Lung microvascular endothelial cell (primary cell): ENCODE measurements at regions not wholly inside any gene's neighbourhood (a gene's known extent, or its start where the extent isn't known, plus 50 kb on each side); places are given as distances from the start of the nearest gene placed in this dataset.

ENCODE experiments used
- DNase-seq, 2 donors: peaks; one replicate each; pipeline versions ENCODE4 v3.0.0 to v3.0.0-alpha.2; 2010; ENCODE audit warnings: low read depth in 2 of 2

- DNase-seq = no peak
Measured at GRCh38 chr9:108650826-108651225, 205.0 kb downstream of the ACTL7B start.

GRCh38 chr9:108645520-108645919 is 210.3 kb downstream of the ACTL7B start:
- no peak for DNase-seq

DNA sequence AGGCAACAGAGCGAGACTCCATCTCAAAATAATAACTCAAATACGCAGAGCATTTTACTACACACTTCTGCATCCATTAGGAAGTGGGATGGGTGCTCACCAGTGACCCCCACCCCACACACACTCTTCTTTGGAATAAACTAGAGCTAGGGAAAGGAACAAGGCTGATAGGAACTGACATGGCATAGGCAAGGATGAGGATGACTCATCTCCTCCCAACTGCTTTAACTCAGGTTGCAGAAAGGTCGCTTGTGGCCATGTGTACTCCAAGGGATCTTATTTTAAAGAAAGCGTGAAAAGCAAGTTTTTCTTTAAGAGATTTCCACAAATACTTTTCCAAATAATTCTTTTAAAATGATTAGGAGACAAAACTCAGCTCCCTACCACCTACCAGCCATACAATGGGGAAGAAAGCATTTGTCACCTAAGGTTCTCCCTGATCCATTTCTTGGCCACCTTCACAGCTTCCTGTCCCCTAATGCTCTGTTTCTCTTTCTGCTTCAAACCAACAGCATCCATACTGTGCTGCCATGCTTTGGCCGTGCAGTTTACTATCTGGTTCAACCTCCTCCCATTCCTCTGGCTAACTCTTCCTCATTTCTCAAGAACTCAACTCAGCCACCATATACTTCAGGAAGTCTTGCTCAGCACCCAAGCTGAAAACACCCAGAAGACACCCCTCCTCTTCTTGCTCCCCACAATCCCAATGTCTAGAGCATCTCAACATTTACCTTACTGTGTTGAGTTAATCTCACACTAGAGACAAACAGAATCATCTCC is 211.9 kb downstream of the ACTL7B start:
- no peak for DNase-seq

- no peak for DNase-seq
Measured at GRCh38 chr9:108642871-108643270, 212.9 kb downstream of the ACTL7B start.

DNA sequence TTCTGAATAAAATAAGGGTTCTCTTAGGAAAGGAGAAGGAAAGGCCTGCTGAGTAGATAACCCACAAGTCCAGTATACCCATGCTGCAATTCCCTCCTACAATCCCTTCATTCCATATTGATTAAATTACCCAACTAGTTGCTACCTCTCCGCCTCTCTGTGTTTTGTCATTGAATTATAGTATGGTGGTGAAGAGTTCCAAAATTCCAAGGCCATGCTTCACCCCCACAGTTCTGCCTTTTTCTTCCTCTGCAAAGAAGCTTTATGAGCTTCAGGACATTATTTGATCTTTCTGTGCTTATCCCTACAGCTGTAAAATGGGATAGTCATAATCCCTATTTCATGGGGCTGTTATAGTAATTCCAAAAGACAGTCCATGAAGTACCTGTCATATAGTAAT is 215.6 kb downstream of the ACTL7B start:
- no peak for DNase-seq

- DNase-seq = no peak
Measured at GRCh38 chr9:108639696-108640095, 216.1 kb downstream of the ACTL7B start.

GRCh38 chr9:108639091-108639490 is 216.7 kb downstream of the ACTL7B start:
- DNase-seq = no peak

DNA sequence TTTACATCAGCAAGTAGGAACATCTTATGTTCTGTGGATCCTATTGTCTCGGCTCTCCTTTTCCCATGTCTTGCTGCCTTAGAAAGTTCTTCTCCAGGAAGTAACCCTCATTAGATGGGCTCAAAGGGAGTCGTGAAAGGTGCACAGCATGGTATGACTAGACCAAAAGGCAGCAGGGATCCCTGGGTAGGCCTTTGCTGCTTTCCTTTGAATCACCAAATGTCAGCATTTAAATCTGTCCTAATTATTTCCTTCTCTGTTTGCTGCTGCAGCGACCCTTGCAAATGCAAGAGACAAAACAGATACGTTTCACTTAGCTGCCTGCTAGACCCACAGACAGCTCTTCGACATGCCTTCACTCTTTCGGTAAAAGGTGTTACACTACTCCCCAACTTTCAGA is 218.4 kb downstream of the ACTL7B start:
- DNase-seq = no peak

DNA sequence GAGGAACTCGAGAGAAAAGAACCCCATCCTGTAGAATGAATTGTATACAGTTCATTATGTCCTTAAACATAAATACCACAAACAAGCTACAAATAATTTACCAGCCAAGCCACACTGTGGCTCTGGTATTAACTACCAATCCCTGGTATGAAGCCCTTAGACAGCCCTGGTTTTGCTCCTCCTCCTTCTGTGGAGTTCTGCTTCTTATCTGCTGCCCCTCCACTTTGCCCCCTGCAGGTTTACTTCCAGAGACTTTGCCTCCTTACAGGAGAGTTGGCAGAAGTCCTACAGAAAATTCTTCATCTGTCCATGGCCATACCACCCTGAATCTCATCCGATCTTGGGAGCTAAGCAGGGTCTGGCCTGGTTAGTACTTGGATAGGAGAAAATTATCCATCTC is 219.8 kb downstream of the ACTL7B start:
- no peak for DNase-seq

GRCh38 chr9:108634672-108635462 is 220.9 kb downstream of the ACTL7B start:
- no peak for DNase-seq

GRCh38 chr9:108634204-108634603 is 221.6 kb downstream of the ACTL7B start:
- DNase-seq = peak in 1 of 2 donors; percentile 11

- no peak for DNase-seq
Measured at GRCh38 chr9:108631496-108632285, 224.1 kb downstream of the ACTL7B start.

- no peak for DNase-seq
Measured at GRCh38 chr9:108628316-108628715, 227.5 kb downstream of the ACTL7B start.

DNA sequence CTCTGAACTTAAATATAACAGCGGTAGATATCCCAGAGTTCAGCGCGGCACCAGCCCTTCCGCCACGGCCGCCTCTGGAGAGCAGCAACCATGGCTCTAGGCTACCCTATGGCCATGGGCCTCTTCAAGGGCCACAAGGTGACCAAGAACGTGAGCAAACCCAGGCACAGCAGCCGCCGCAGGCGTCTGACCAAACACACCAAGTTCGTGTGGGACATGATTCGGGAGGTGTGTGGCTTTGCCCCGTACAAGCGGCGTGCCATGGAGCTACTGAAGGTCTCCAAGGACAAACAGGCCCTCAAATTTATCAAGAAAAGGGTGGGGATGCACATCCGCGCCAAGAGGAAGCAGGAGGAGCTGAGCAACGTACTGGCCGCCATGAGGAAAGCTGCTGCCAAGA is 229.0 kb downstream of the ACTL7B start:
- DNase-seq = no peak

- DNase-seq = no peak
Measured at GRCh38 chr9:108621991-108622855, 233.6 kb downstream of the ACTL7B start.

DNA sequence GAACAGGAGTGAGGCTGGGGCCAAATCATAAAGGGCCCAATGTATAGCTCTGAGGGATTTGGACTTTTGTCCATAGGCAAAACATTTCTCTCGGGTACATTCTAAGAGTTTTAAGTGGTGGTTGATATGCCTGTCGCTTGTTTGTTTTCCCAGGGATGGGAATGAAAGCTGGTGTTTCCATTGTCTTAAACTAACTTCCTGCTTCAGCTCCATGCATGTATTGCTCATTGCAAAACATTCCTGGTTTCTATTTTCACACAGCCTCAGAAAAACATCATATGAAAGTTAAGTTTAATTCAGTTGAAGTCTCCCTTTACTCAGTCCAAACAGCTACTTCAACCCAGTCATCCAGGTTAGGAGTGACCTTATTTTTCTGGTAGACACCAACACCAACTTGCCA is 235.0 kb downstream of the ACTL7B start:
- peak; percentile 5 to 40 for DNase-seq

- no peak for DNase-seq
Measured at GRCh38 chr9:108618906-108619550, 236.8 kb downstream of the ACTL7B start.

DNA sequence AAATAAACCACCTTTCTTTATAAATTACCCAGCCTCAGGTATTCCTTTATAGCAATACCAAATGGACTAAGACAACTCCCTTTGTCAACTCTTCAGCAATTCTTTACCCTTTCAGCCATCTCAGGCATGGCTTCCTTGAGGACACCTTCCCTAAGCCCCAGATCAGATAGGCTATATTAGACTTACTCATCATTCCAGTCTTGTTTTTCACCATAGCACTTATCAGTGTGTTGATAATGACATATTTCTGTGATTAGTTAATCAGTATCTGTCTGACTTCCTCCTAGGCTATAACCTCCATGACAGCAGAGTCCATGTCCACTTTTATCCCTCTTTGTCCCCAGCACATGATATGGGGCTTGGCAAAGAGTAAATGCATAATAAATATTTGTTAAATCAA is 238.1 kb downstream of the ACTL7B start:
- DNase-seq = no peak

GRCh38 chr9:108615152-108615551 is 240.6 kb downstream of the ACTL7B start:
- no peak for DNase-seq

DNA sequence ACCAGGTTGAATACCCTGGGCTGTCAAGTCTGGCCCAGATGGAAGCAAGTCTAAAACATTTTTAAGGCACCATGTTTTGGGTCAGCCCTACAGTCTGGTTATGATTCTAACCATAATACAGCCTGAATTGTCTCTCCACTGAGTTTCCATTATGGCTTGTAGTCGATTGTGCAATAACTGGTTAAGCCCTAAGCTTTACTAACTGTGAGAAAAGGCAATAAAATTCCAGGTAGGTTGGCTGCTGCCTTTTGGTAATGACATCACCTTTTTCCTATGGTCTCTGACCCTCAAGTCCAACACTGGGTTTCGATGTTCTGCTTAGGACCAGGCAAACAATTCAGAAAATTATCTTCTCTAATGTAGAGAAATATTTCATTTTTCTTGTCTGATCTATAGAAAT is 243.3 kb downstream of the ACTL7B start:
- DNase-seq = no peak

DNA sequence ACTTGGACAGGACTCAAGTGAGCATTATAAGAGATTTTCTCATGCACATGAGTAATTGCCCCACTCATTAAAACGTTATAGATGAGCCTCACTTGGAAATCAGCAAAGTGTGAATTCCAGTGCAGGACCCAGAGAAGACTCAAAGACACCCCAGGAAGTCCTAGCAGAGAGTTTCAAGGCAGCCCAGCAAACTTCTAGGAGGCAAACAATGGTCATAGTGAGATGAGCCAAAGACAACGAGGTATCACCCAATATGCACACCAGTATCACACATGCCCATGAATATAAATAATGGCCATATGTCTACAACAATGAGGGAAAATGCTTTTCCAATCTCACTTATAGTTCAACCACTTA is 245.9 kb downstream of the ACTL7B start:
- DNase-seq = no peak
